Lower leg skin (tissue), 4 donors: ENCODE measurements at regions not wholly inside any gene's neighbourhood (a gene's known extent, or its start where the extent isn't known, plus 50 kb on each side); places are given as distances from the start of the nearest gene placed in this dataset.
A peak's percentile ranks its signal among the peaks of the same experiment; 100 is the strongest.
"Not testable (repeated sequence)": the region's sequence is repeated elsewhere in the genome, so short reads cannot be mapped to it uniquely, and the experiment has no call there.

ENCODE experiments used
- DNase-seq, 2 donors: peaks; one replicate each; pipeline ENCODE4 v3.0.0-alpha.2; 2019; ENCODE audit warnings: low spot score in 2 of 2
- H3K4me3 ChIP-seq: fragments of 200-600 bp; sonication (generic); 2 replicates; pipeline ENCODE4 v1.5.1; 2017; ENCODE audit warnings: mild to moderate bottlenecking, low read depth; ENCODE audit not compliant: poor library complexity, severe bottlenecking
- POLR2A ChIP-seq, 2 donors: fragments of 450-650 bp; IDR thresholded peaks; one replicate each; pipeline ENCODE4 v1.6.1; 2016 to 2017; ENCODE audit warnings: antibody characterized with exemption in 2 of 2, mild to moderate bottlenecking in 1 of 2, moderate library complexity in 1 of 2
- WGBS, 2 donors: methylation state at CpG; one replicate each; pipeline ENCODE4 v1.1.5; 2018; 5-methylcytosine and 5-hydroxymethylcytosine counted together
- intact Hi-C: fragments of 100-400 bp; cut with DNase I; formaldehyde crosslinking; loops from one replicate; pipeline ENCODE4 v1.15.0; 2023; ENCODE audit warnings: low total_unique reads
- TF ChIP-seq, protein P1 (sequence below), 3 donors: fragments of 450-650 bp; IDR thresholded peaks; one replicate each; pipeline ENCODE4 v1.5.1; 2016; ENCODE audit warnings: antibody characterized with exemption in 3 of 3, mild to moderate bottlenecking in 3 of 3, moderate library complexity in 2 of 3

GRCh38 chr14:99995700-99996356, 69.4 kb upstream of the EVL start:
- intact Hi-C loops = no loop called here
- peak in 1 of 2 donors; percentile 61 for DNase-seq
- TF ChIP-seq, protein P1, sequence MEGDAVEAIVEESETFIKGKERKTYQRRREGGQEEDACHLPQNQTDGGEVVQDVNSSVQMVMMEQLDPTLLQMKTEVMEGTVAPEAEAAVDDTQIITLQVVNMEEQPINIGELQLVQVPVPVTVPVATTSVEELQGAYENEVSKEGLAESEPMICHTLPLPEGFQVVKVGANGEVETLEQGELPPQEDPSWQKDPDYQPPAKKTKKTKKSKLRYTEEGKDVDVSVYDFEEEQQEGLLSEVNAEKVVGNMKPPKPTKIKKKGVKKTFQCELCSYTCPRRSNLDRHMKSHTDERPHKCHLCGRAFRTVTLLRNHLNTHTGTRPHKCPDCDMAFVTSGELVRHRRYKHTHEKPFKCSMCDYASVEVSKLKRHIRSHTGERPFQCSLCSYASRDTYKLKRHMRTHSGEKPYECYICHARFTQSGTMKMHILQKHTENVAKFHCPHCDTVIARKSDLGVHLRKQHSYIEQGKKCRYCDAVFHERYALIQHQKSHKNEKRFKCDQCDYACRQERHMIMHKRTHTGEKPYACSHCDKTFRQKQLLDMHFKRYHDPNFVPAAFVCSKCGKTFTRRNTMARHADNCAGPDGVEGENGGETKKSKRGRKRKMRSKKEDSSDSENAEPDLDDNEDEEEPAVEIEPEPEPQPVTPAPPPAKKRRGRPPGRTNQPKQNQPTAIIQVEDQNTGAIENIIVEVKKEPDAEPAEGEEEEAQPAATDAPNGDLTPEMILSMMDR (IDR thresholded peaks at IDR 0.05) = no peak
- TF ChIP-seq POLR2A (IDR thresholded peaks at IDR 0.05) = no peak
- WGBS, 2 donors = 20 to 24% methylated on average over 2 of the region's 2 CpGs
- H3K4me3 ChIP-seq = no peak overlapping the region

GRCh38 chr14:99996951-99997571, 68.2 kb upstream of the EVL start:
- no peak for TF ChIP-seq POLR2A (IDR thresholded peaks at IDR 0.05)
- TF ChIP-seq, protein P1 (IDR thresholded peaks at IDR 0.05) = no peak
- intact Hi-C loops = no loop called here
- no peak for DNase-seq
- 68 to 71% methylated on average over 5 of the region's 5 CpGs for WGBS, 2 donors
- H3K4me3 ChIP-seq = no peak overlapping the region

DNA sequence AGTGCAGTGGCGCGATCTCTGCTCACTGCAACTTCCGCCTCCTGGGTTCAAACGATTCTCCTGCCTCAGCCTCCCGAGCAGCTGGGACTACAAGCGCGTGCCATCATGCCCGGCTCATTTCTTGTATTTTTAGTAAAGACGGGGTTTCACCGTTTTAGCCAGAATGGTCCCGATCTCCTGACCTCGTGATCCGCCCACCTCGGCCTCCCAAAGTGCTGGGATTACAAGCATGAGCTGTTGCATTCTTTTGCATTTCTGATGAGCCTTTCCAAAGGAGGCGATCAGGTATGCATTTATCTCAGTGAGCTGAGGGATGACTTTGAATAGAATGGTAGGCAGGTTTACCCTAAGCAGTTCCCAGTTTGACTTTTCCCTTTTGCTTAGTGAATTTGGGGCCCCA, 64.8 kb upstream of the EVL start:
- intact Hi-C loops, DNase-seq, H3K4me3 ChIP-seq: not testable (repeated sequence)
- 97 to 98% methylated on average over 15 of the region's 15 CpGs for WGBS, 2 donors

GRCh38 chr14:100004392-100004791, 60.8 kb upstream of the EVL start:
- H3K4me3 ChIP-seq = no peak overlapping the region
- TF ChIP-seq, protein P1 (IDR thresholded peaks at IDR 0.05) = no peak
- no peak for TF ChIP-seq POLR2A (IDR thresholded peaks at IDR 0.05)
- 97 to 98% methylated on average over 1 of the region's 1 CpG for WGBS, 2 donors
- no peak for DNase-seq
- intact Hi-C loops = no loop called here

DNA sequence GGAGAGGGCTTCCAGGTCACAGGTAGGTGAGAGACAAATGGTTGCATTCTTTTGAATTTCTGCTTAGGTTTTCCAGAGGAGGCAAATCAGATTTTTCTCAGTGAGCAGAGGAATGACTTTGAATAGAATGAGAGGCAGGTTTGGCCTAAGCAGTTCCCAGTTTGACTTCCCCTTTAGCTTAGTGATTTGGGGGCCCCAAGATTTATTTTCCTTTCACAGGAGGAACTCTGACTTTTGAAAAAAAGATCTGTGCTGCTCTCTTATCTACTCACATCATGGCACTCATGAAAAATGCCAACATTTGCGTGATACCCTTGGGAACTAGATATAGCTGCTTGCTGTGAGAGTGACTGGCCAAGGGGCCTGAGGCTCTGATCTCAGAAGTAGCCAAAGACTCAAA, 58.0 kb upstream of the EVL start:
- intact Hi-C loops = no loop called here
- WGBS, 2 donors = 52 to 79% methylated on average over 1 of the region's 1 CpG
- H3K4me3 ChIP-seq = no peak overlapping the region
- TF ChIP-seq, protein P1 (IDR thresholded peaks at IDR 0.05) = no peak
- no peak for DNase-seq

DNA sequence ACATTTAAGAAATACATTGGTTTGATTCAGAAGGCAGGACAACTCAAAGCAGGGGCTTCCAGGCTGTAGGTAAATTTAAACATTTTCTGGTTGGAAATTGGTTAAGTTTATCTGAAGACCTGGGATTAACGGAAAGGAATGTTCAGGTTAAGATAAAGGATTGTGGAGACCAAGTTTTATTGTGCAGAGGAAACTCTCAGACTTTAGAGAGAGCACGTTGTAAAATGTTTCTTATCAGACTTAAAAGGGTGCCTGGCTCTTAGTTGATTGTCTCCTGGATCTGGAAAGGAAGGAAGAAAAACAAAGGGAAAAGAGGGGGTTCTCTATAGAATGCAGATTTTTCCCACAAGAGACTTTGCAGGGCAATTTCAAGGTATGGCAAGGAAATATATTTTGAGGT, 55.4 kb upstream of the EVL start:
- WGBS, 2 donors = 51 to 66% methylated on average over 2 of the region's 2 CpGs
- intact Hi-C loops, H3K4me3 ChIP-seq, DNase-seq: not testable (repeated sequence)

DNA sequence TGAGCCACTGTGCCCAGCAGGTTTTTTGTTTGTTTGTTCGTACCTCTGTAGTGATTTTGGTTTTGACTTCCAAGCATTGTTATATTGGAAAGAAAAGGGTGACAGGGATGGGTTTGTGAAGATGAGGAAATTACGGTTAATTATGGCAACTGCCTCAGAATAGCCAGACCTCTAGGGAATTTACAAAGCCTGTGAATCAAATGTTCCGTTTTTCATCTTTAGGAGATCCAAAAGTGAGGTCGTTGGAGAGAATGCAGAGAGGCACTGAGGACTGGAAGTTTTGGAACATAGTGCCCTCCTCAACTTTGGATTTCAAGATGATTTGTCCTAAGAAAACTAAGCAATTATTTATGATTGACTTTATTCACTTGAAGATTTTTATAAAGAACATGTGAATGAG, 54.5 kb upstream of the EVL start:
- 49 to 54% methylated on average over 4 of the region's 4 CpGs for WGBS, 2 donors
- TF ChIP-seq, protein P1 (IDR thresholded peaks at IDR 0.05) = no peak
- intact Hi-C loops = no loop called here
- no peak for DNase-seq
- H3K4me3 ChIP-seq = no peak overlapping the region
